ENCODE measurements at regions not wholly inside any gene's neighbourhood (a gene's known extent, or its start where the extent isn't known, plus 50 kb on each side); places are given as distances from the start of the nearest gene placed in this dataset.
"Not testable (repeated sequence)": the region's sequence is repeated elsewhere in the genome, so short reads cannot be mapped to it uniquely, and the experiment has no call there.

- Mint-ChIP-seq H3K9me3 (no peaks in the 10 kb centered on the region), H3K36me3 (no peaks in the 10 kb centered on the region), H3K27ac (no peak overlapping the region)
- no peak for DNase-seq (ENCODE audit: low spot score in 2 of 2)
- no peak for ATAC-seq
Measured at GRCh38 chr10:11691319-11691755, 50.8 kb upstream of the ECHDC3 start.

- no peak for ATAC-seq
Measured at GRCh38 chr10:11689945-11690736, 52.0 kb upstream of the ECHDC3 start.

GRCh38 chr10:11688448-11688795 lies 53.8 kb upstream of the ECHDC3 start:
- H3K36me3 Mint-ChIP-seq; ATAC-seq; DNase-seq (ENCODE audit: low spot score in 2 of 2); H3K9me3 Mint-ChIP-seq; H3K27ac Mint-ChIP-seq: not testable (repeated sequence)

More at GRCh38 chr10:11689945-11690736, 52.0 kb upstream of the ECHDC3 start:
- Mint-ChIP-seq H3K9me3 (no peaks in the 10 kb centered on the region), H3K36me3 (no peaks in the 10 kb centered on the region), H3K27ac (no peak overlapping the region)
- DNase-seq (ENCODE audit: low spot score in 2 of 2) = no peak

GRCh38 chr10:11687779-11688447 lies 54.3 kb upstream of the ECHDC3 start:
- no peaks in the 10 kb centered on the region for H3K36me3 Mint-ChIP-seq
- ATAC-seq = no peak
- no peak overlapping the region for H3K27ac Mint-ChIP-seq
- DNase-seq (ENCODE audit: low spot score in 2 of 2) = no peak
- no peaks in the 10 kb centered on the region for H3K9me3 Mint-ChIP-seq

- Mint-ChIP-seq H3K27ac (no peak overlapping the region), H3K9me3 (no peaks in the 10 kb centered on the region), H3K36me3 (no peaks in the 10 kb centered on the region)
- no peak for DNase-seq (ENCODE audit: low spot score in 2 of 2)
- no peak for ATAC-seq
Measured at GRCh38 chr10:11687357-11687771, 54.8 kb upstream of the ECHDC3 start.

GRCh38 chr10:11685787-11686218 lies 56.4 kb upstream of the ECHDC3 start:
- no peaks in the 10 kb centered on the region for H3K9me3 Mint-ChIP-seq
- no peak for ATAC-seq
- DNase-seq (ENCODE audit: low spot score in 2 of 2) = no peak
- H3K27ac Mint-ChIP-seq = peak overlapping the region; percentile 77 to 87
- H3K36me3 Mint-ChIP-seq = no peaks in the 10 kb centered on the region

GRCh38 chr10:11684717-11685645 lies 57.2 kb upstream of the ECHDC3 start:
- Mint-ChIP-seq H3K36me3 (no peaks in the 10 kb centered on the region), H3K9me3 (no peaks in the 10 kb centered on the region), H3K27ac (peak overlapping the region; percentile 58 to 87)
- peak; percentile 89 to 92 for ATAC-seq
- peak; percentile 63 to 83 for DNase-seq (ENCODE audit: low spot score in 2 of 2)

GRCh38 chr10:11684341-11684716 lies 57.9 kb upstream of the ECHDC3 start:
- H3K36me3 Mint-ChIP-seq; DNase-seq (ENCODE audit: low spot score in 2 of 2); H3K9me3 Mint-ChIP-seq: not testable (repeated sequence)
- H3K27ac Mint-ChIP-seq = peak overlapping the region; percentile 58 to 87
- peak; percentile 2 to 7 for ATAC-seq

GRCh38 chr10:11683529-11684320 lies 58.5 kb upstream of the ECHDC3 start:
- DNase-seq (ENCODE audit: low spot score in 2 of 2) (no peak), ATAC-seq (no peak)
- H3K27ac Mint-ChIP-seq = peak overlapping the region in 1 of 2 donors; percentile 87
- H3K36me3 Mint-ChIP-seq = no peaks in the 10 kb centered on the region
- no peaks in the 10 kb centered on the region for H3K9me3 Mint-ChIP-seq

- no peak for DNase-seq (ENCODE audit: low spot score in 2 of 2)
- no peaks in the 10 kb centered on the region for H3K9me3 Mint-ChIP-seq
- H3K36me3 Mint-ChIP-seq = no peaks in the 10 kb centered on the region
- ATAC-seq = no peak
- H3K27ac Mint-ChIP-seq = no peak overlapping the region
Measured at GRCh38 chr10:11682851-11683250, 59.3 kb upstream of the ECHDC3 start.

GRCh38 chr10:11682267-11682683 lies 59.9 kb upstream of the ECHDC3 start:
- DNase-seq (ENCODE audit: low spot score in 2 of 2) (no peak), ATAC-seq (no peak)
- H3K36me3 Mint-ChIP-seq = no peaks in the 10 kb centered on the region
- no peak overlapping the region for H3K27ac Mint-ChIP-seq
- no peaks in the 10 kb centered on the region for H3K9me3 Mint-ChIP-seq

- Mint-ChIP-seq H3K27ac (no peak overlapping the region), H3K9me3 (peaks cover 0 to 6% of the 10 kb centered on the region in 2 donors), H3K36me3 (peaks cover 0 to 1% of the 10 kb centered on the region in 2 donors)
- no peak for ATAC-seq
- no peak for DNase-seq (ENCODE audit: low spot score in 2 of 2)
Measured at GRCh38 chr10:11680496-11680895, 61.7 kb upstream of the ECHDC3 start.

GRCh38 chr10:11679946-11680345 lies 62.2 kb upstream of the ECHDC3 start:
- Mint-ChIP-seq H3K27ac (no peak overlapping the region), H3K36me3 (peaks cover 0 to 5% of the 10 kb centered on the region in 2 donors), H3K9me3 (peaks cover 0 to 9% of the 10 kb centered on the region in 2 donors)
- ATAC-seq (no peak), DNase-seq (ENCODE audit: low spot score in 2 of 2) (no peak)

- ATAC-seq (peak; percentile 73 to 97), DNase-seq (ENCODE audit: low spot score in 2 of 2) (peak in 1 of 2 donors; percentile 52)
- H3K36me3 Mint-ChIP-seq = peaks cover 0 to 5% of the 10 kb centered on the region in 2 donors
- H3K9me3 Mint-ChIP-seq = peaks cover 0 to 9% of the 10 kb centered on the region in 2 donors
- H3K27ac Mint-ChIP-seq = no peak overlapping the region
Measured at GRCh38 chr10:11678074-11678793, 63.9 kb upstream of the ECHDC3 start.

GRCh38 chr10:11677480-11677879 lies 64.7 kb upstream of the ECHDC3 start:
- Mint-ChIP-seq H3K27ac (no peak overlapping the region), H3K9me3 (peaks cover 0 to 9% of the 10 kb centered on the region in 2 donors)
- ATAC-seq = no peak

More at GRCh38 chr10:11677480-11677879, 64.7 kb upstream of the ECHDC3 start:
- peaks cover 0 to 5% of the 10 kb centered on the region in 2 donors for H3K36me3 Mint-ChIP-seq
- no peak for DNase-seq (ENCODE audit: low spot score in 2 of 2)

Measured in activated naive CD4-positive, alpha-beta T cell treated with anti-CD3 and anti-CD28 coated beads, Interleukin-2, amount 50 U/mL, for 72 hours (primary cell).